ENCODE measurements at regions not wholly inside any gene's neighbourhood (a gene's known extent, or its start where the extent isn't known, plus 50 kb on each side); places are given as distances from the start of the nearest gene placed in this dataset.

- TF ChIP-seq ZBTB7A (IDR thresholded peaks at IDR 0.05; ENCODE audit: low read depth): no peak
- TF ChIP-seq EP300 (IDR thresholded peaks at IDR 0.05; ENCODE audit: borderline replicate concordance): no peak
- no peak for TF ChIP-seq TEAD4 (IDR thresholded peaks at IDR 0.05)
- no peak for TF ChIP-seq CEBPB (IDR thresholded peaks at IDR 0.05)
Observed at GRCh38 chr12:127014079-127014478, 1252.9 kb upstream of the TMEM132C start.
